HL-60 (cell line): ENCODE measurements at regions not wholly inside any gene's neighbourhood (a gene's known extent, or its start where the extent isn't known, plus 50 kb on each side); places are given as distances from the start of the nearest gene placed in this dataset.

Experiments
- DNase-seq, 2 experiments: peaks; one replicate each; pipeline ENCODE4 v3.0.0-alpha.2; 2010 to 2020; ENCODE audit warnings: low read depth in 1 of 2, low spot score in 1 of 2
- H3K27ac ChIP-seq: fragments of 250-450 bp; sonication (Bioruptor Pico); replicated peaks from 2 replicates; pipeline ENCODE4 v1.5.1; 2020; ENCODE audit warnings: mild to moderate bottlenecking, moderate library complexity
- H3K27me3 ChIP-seq: fragments of 250-450 bp; sonication (Bioruptor Pico); 2 replicates; pipeline ENCODE4 v1.5.1; 2021; ENCODE audit warnings: mild to moderate bottlenecking, moderate library complexity; ENCODE audit not compliant: insufficient read depth, poor library complexity, severe bottlenecking
- H3K4me3 ChIP-seq: replicated peaks from 2 replicates; pipeline ENCODE4 v1.5.1; 2011; ENCODE audit warnings: mild to moderate bottlenecking, control low read depth, low read length; ENCODE audit not compliant: insufficient read depth
- GABPA ChIP-seq: IDR thresholded peaks from 2 replicates; pipeline ENCODE4 v1.6.1; 2012; ENCODE audit warnings: low read depth
- POLR2AphosphoS5 ChIP-seq: IDR thresholded peaks from 2 replicates; pipeline ENCODE4 v1.6.1; 2012; ENCODE audit warnings: low read depth
- SPI1 ChIP-seq: IDR thresholded peaks from 2 replicates; pipeline ENCODE4 v1.6.1; 2012; ENCODE audit warnings: low read depth, mild to moderate bottlenecking, borderline replicate concordance
- TF ChIP-seq, protein P1 (sequence below): IDR thresholded peaks from one replicate; pipeline ENCODE4 v1.5.1; 2011; ENCODE audit warnings: low read length, control low read depth, inconsistent platforms; ENCODE audit not compliant: insufficient read depth
- TF ChIP-seq, protein P2 (sequence below): IDR thresholded peaks from 2 replicates; pipeline ENCODE4 v1.6.1; 2012; ENCODE audit warnings: low read depth; ENCODE audit not compliant: insufficient replicate concordance

DNA sequence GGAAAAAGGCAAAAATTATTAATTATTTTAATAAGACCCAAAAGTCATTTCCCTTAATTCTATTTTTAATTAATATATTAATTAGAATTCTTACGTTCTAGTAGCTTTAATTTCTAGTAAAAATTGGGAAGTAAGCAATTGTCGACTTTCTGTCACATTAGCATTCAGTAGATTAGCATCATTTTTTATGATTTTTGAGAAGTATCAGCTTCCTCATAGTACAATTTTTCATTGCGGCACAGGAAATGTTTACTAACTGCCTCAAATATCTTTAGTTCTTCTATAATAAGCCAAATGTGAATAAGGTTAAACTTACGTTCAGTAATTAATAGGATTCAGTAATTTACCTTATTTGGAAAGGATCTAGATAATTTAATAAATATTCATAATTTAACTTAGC is 687.4 kb downstream of the EPM2A start:
- DNase-seq, result no peak
- no peak overlapping the region for H3K27ac ChIP-seq
- H3K4me3 ChIP-seq, result no peak overlapping the region
- TF ChIP-seq, protein P1, sequence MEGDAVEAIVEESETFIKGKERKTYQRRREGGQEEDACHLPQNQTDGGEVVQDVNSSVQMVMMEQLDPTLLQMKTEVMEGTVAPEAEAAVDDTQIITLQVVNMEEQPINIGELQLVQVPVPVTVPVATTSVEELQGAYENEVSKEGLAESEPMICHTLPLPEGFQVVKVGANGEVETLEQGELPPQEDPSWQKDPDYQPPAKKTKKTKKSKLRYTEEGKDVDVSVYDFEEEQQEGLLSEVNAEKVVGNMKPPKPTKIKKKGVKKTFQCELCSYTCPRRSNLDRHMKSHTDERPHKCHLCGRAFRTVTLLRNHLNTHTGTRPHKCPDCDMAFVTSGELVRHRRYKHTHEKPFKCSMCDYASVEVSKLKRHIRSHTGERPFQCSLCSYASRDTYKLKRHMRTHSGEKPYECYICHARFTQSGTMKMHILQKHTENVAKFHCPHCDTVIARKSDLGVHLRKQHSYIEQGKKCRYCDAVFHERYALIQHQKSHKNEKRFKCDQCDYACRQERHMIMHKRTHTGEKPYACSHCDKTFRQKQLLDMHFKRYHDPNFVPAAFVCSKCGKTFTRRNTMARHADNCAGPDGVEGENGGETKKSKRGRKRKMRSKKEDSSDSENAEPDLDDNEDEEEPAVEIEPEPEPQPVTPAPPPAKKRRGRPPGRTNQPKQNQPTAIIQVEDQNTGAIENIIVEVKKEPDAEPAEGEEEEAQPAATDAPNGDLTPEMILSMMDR, result no peak
- TF ChIP-seq GABPA, result no peak
- TF ChIP-seq, protein P2, sequence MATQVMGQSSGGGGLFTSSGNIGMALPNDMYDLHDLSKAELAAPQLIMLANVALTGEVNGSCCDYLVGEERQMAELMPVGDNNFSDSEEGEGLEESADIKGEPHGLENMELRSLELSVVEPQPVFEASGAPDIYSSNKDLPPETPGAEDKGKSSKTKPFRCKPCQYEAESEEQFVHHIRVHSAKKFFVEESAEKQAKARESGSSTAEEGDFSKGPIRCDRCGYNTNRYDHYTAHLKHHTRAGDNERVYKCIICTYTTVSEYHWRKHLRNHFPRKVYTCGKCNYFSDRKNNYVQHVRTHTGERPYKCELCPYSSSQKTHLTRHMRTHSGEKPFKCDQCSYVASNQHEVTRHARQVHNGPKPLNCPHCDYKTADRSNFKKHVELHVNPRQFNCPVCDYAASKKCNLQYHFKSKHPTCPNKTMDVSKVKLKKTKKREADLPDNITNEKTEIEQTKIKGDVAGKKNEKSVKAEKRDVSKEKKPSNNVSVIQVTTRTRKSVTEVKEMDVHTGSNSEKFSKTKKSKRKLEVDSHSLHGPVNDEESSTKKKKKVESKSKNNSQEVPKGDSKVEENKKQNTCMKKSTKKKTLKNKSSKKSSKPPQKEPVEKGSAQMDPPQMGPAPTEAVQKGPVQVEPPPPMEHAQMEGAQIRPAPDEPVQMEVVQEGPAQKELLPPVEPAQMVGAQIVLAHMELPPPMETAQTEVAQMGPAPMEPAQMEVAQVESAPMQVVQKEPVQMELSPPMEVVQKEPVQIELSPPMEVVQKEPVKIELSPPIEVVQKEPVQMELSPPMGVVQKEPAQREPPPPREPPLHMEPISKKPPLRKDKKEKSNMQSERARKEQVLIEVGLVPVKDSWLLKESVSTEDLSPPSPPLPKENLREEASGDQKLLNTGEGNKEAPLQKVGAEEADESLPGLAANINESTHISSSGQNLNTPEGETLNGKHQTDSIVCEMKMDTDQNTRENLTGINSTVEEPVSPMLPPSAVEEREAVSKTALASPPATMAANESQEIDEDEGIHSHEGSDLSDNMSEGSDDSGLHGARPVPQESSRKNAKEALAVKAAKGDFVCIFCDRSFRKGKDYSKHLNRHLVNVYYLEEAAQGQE, result no peak
- no peak for TF ChIP-seq SPI1
- no peak for TF ChIP-seq POLR2AphosphoS5
- no peaks in the 10 kb centered on the region for H3K27me3 ChIP-seq

DNA sequence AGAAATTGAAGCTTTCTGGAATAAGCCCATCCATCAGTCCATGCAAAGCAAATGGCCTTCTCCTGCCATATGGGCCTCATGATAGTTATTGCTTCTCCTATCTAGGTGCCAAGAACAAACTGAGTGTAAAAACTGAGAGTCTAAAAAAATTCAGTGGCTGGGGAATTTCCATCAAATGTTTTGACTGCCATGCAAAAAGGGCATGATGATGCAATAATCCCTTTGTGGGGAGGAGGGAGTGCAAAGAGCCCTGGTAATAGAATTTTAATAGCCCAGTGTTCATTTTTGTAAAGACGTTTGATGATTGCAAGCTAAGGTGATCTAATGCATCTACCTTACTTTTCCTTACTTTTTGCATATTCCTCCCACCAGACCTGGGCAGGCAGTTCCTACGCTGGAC is 683.7 kb downstream of the EPM2A start:
- Histone ChIP-seq H3K27me3 (no peaks in the 10 kb centered on the region), H3K27ac (no peak overlapping the region), H3K4me3 (no peak overlapping the region)
- DNase-seq, result no peak
- TF ChIP-seq, protein P1, result no peak
- TF ChIP-seq POLR2AphosphoS5 (no peak), SPI1 (no peak), GABPA (no peak)
- TF ChIP-seq, protein P2, result no peak

DNA sequence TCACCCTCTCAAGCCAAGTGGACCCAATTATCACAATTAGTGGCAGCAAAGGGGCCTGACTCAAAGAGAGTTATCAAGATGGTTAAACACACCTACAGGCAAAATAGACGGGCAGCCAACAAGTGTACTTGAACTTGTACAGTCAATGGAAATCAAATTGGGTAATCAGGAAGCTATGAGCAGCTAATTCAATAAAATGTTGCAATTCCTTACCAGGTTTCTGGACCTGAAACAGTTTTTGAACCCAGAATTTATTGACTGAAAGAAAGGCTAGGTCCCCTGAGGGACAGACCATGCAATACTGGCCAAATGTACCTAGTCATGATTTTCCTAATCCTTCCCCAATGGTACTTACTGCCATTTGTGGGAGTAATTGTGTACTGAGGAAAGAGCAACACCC is 679.8 kb downstream of the EPM2A start:
- no peak for DNase-seq
- TF ChIP-seq SPI1 (no peak), GABPA (no peak)
- TF ChIP-seq, protein P2, result no peak
- H3K27me3 ChIP-seq, result no peaks in the 10 kb centered on the region
- H3K4me3 ChIP-seq, result no peak overlapping the region
- H3K27ac ChIP-seq, result no peak overlapping the region

DNA sequence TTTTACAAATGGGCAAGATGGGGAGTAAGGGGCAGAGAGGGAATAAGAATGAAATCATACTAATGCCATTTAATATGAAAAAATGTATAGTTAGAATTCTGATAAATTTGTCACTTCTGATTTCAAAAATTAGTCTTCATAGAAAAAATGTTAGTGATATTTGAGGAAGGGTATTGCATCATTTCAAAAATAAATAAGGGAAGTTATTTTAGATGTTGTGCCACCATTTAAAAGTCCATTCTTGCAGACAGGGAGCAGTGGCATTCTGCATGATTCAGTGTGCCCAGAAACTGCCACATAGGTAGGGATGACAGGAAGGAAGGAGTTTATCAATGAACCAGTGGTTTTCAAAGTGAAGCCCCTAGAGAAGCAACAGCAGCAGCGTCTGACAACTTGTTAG is 674.6 kb downstream of the EPM2A start:
- Histone ChIP-seq H3K27ac (no peak overlapping the region), H3K4me3 (no peak overlapping the region), H3K27me3 (no peaks in the 10 kb centered on the region)
- no peak for TF ChIP-seq POLR2AphosphoS5
- TF ChIP-seq, protein P1, result no peak
- no peak for TF ChIP-seq GABPA
- TF ChIP-seq SPI1, result no peak
- TF ChIP-seq, protein P2, result no peak
- no peak for DNase-seq
